SW480 (cell line): ENCODE measurements at regions not wholly inside any gene's neighbourhood (a gene's known extent, or its start where the extent isn't known, plus 50 kb on each side); places are given as distances from the start of the nearest gene placed in this dataset.
"Not testable (repeated sequence)": the region's sequence is repeated elsewhere in the genome, so short reads cannot be mapped to it uniquely, and the experiment has no call there.

Experiments used
- DNase-seq: peaks from one replicate; pipeline ENCODE4 v3.0.0-alpha.2; 2016; ENCODE audit warnings: low spot score

GRCh38 chr20:22070610-22071058, 365.2 kb downstream of the PAX1 start:
- DNase-seq, result no peak

DNA sequence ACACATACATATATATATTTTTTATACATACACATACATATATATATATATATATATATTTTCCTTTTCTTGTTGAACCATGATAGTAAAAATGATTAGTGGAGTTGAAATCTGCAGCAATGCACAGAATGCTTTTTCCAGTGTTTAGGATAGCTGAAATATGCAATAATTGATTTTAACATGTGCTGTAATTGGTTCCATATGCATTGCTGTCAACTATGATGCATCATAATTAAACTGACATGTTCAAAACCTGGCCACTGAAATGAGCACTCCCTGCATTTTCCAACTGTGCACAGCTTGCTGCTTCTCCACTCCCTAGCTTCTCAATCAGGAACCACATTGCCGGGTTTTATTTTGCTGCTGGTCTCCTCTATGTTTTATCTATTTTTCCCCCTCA, 358.3 kb downstream of the PAX1 start:
- DNase-seq, result no peak

DNA sequence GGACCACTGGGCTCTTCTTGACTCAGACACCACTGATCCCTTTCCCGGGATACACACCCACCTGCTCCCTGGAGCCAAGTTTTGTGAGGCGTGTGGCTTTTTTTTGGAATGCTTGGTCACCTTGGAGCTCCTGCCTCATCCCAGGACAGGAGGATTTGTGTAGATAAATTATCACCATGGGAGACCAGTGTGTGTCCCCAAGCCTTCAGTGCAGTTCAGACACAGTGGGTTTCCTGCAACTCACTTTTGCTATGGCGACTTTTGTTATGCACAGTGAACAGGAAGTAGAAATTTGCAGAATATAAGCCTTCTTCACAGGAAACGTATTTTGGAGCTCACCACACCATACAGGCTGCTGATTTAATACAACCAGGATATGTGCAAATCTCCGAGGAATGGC, 357.4 kb downstream of the PAX1 start:
- no peak for DNase-seq

GRCh38 chr20:22060610-22061009, 355.1 kb downstream of the PAX1 start:
- no peak for DNase-seq

DNA sequence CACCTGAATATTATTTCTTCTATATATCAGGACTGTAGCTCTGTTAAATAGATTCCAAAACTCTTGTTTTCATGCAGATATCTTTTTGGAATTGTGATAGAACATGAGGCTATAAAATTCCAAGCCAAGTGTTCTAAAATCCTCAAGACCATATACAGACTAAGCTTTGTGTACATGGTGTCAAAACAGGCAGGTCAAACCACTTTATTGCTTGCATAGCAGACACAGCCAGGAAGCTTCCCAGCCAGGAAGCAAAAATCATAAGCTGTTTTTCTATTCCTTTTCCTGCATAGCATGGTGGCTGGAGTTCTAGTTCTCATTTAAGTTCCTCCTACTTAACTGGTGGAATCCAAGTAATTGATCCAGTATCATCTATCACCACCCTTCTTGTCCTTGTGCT, 353.3 kb downstream of the PAX1 start:
- no peak for DNase-seq

DNA sequence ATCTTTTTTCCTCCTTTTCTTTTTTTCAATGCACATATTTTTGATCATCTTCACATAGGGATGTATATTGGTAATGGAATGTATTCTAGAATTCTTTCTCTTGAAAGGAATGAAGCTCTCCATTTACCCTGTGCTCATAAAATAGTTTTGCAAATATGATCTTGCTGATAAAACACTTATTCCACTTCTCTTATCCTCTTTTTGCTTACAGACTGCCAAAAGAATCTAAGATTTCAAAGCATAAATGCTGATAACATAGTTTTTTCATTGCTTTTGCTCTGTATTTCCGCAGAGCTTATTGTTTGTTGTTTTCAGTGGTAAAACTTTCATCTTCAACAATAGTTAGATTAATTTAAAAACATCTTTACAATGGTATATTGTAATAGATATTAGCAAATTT, 350.5 kb downstream of the PAX1 start:
- no peak for DNase-seq

- DNase-seq, result no peak
These were observed 346.7 kb downstream of the PAX1 start for GRCh38 chr20:22052025-22052650.

GRCh38 chr20:22045956-22046507, 340.6 kb downstream of the PAX1 start:
- DNase-seq, result not testable (repeated sequence)

- DNase-seq, result no peak
These were observed 322.0 kb downstream of the PAX1 start for GRCh38 chr20:22027423-22027822.

- DNase-seq, result no peak
These were observed 314.7 kb downstream of the PAX1 start for GRCh38 chr20:22020201-22020600.

GRCh38 chr20:22008456-22008855, 303.0 kb downstream of the PAX1 start:
- no peak for DNase-seq

- no peak for DNase-seq
These were observed 300.8 kb downstream of the PAX1 start for GRCh38 chr20:22006306-22006705.

DNA sequence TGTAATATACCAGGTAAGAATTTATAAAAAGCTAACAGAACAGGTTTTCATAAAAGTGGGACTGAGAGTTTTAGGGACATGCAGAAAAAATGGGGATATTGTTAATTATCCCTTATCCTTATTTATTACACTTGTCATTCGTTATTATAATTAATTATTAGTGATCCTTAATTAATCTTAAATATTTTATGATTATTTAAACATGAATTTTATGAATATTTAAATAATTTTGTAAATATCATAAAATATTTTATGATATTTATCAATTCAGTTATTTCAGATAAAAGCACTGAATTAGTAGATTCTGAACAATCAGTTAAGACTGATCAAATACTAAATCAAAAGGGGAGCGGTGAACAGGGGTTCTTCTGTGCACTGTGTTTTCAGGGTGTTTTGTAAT, 300.1 kb downstream of the PAX1 start:
- DNase-seq, result no peak

DNA sequence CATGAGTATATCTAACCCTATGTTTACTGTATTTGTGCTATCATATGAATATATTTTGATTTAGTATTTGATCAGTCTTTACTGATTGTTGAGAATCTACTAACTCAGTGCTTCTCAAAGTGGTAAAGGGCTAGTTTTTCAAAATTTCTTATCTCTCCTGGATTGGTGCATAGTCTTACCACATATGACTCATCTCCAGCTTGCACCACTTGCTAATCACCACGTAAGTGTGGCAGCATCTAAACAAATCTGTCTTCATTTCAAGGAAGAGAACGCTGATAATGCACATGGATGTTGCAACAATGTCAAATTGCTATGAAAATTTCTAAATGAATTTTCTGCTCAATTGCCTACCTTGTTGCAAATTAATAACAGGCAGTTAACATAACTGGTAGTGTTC, 299.5 kb downstream of the PAX1 start:
- no peak for DNase-seq

- DNase-seq, result no peak
These were observed 298.2 kb downstream of the PAX1 start for GRCh38 chr20:22003680-22004079.

DNA sequence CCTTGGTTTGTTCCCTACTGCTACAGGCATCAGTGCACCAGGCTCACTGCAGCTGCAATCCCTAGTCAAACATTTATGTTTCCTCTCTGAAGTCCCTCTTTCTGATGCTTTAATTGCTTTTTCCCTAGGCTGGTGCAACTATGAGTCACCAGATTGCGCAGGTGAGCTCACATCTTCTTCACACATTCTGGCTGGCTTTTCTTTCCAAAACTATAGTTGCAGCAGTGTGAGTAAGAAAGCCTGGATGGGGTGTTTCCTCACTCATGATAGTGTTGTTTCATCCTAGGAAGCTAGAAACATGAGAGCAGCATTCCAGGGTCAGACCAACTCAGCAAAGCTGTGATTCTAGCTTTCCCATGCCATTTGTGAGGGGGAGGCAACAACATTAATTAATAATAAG, 296.4 kb downstream of the PAX1 start:
- DNase-seq, result peak; percentile 64

DNA sequence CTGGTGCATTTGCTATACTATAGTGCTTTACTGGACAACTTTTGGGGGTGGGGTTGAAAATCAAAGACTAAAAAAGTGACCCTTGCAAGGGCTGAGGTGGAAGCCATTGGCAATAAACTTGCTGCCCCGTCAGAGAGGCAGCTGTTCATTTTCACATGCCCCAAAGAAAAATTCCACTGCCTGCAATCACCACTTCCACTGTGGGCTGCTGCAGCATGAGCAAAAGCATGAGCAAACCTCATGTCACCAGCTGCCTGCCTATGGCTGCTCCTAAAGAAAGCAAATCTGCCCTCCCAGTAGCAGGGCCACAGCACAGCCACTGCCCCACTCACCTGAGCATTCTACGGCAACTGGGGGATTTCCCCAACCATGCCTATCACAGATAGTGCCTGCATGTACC, 290.0 kb downstream of the PAX1 start:
- no peak for DNase-seq

DNA sequence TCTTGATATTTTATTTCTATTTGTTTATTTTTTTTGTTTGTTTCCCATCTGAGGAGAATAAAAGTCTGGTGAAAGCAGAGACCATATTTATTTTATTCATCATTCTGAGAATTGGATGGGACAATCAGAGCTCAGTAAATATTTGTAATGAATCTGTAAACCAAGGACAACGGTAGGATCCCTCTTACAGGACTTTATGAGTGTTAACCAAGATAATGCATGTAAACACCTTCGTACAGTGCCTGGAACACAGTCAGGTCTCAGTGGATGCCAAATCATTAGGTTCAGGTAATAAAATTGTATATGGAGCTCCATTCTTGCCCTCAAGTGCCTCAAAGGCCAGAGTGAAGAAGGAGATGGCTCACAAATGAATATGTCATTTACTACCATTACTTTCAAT, 288.7 kb downstream of the PAX1 start:
- DNase-seq, result no peak

- DNase-seq, result no peak
These were observed 277.1 kb downstream of the PAX1 start for GRCh38 chr20:21982559-21982958.

GRCh38 chr20:21981597-21982344, 276.3 kb downstream of the PAX1 start:
- peak; percentile 37 for DNase-seq

- no peak for DNase-seq
These were observed 275.7 kb downstream of the PAX1 start for GRCh38 chr20:21981179-21981578.

DNA sequence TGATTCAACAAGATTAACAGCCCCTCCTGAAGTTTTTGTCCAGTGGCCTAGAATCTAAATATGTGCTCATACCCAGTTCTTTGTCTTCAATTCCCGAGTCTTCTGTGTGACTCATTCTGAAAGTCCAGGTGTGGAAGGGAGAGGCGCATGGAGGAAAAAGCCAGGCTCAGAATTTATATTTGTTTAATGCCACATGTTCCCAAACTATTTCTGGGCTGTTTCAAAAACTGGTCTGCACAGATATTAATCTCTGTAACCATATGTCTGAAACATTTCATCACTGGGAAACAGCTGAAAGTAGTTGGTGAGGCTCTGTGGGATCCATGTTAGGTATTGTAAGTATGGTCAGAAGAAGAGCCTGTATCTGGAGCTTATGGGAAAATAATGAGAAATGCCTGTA, 266.0 kb downstream of the PAX1 start:
- DNase-seq, result no peak

GRCh38 chr20:21968486-21968885, 263.0 kb downstream of the PAX1 start:
- DNase-seq, result peak; percentile 18

DNA sequence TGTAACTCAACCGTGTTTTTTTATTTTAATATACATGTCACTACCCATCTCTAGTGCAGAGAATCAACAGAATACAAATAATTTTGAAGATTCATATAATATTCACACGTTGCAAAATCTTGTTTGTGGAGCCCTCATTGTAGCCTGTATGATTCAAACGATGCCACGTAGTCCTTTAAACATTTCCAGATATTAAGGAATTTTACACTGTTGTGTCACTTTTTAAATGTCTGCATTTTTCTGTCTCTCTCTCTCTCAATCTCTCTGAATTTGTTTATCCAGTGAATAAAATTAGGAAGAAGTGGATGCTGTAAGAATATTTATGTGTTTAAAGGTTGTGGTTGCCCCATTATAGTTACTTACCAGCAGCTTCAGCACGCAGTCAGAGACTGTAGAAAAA, 262.0 kb downstream of the PAX1 start:
- DNase-seq, result no peak
